Esophagus squamous epithelium (tissue), 5 donors: ENCODE measurements at regions not wholly inside any gene's neighbourhood (a gene's known extent, or its start where the extent isn't known, plus 50 kb on each side); places are given as distances from the start of the nearest gene placed in this dataset.

ENCODE experiments used
- DNase-seq: peaks from one replicate; lab custom pipeline; 2025; lab: John Stamatoyannopoulos, UW
- H3K27ac ChIP-seq, 4 donors: fragments of 200-600 bp; sonication (generic); one replicate each; pipeline ENCODE4 v1.5.1; 2016 to 2019; ENCODE audit warnings: mild to moderate bottlenecking in 1 of 4
- H3K27me3 ChIP-seq, 4 donors: fragments of 200-600 bp; sonication (generic); 1 replicate in 3 of 4; 2 replicates in 1 of 4; pipeline versions ENCODE4 v1.5.1 to v1.6.0; 2017 to 2021; ENCODE audit warnings: antibody characterized with exemption in 1 of 4
- H3K36me3 ChIP-seq, 3 donors: fragments of 200-600 bp; sonication (generic); one replicate each; pipeline ENCODE4 v1.5.1; 2016 to 2019
- H3K4me1 ChIP-seq, 3 donors: fragments of 200-600 bp; sonication (generic); one replicate each; pipeline ENCODE4 v1.5.1; 2017 to 2019
- H3K4me3 ChIP-seq, 4 donors: fragments of 200-600 bp; sonication (generic); 1 replicate in 3 of 4; 2 replicates in 1 of 4; pipeline ENCODE4 v1.5.1; 2016 to 2019; ENCODE audit warnings: mild to moderate bottlenecking in 2 of 4, moderate library complexity in 1 of 4
- H3K9me3 ChIP-seq, 3 donors: fragments of 200-600 bp; sonication (generic); one replicate each; pipeline ENCODE4 v1.5.1; 2016 to 2019
- POLR2A ChIP-seq, 4 donors: fragments of 450-650 bp; IDR thresholded peaks; one replicate each; pipeline ENCODE4 v1.6.1; 2017; ENCODE audit warnings: antibody characterized with exemption in 4 of 4, mild to moderate bottlenecking in 4 of 4, moderate library complexity in 3 of 4
- WGBS, 2 donors: methylation state at CpG; one replicate each; pipeline ENCODE4 v1.1.5; 2018; 5-methylcytosine and 5-hydroxymethylcytosine counted together
- intact Hi-C: fragments of 100-400 bp; cut with DNase I; formaldehyde crosslinking; loops from one replicate; pipeline ENCODE4 v1.15.0; 2022
- TF ChIP-seq, protein P1 (sequence below), 6 experiments: fragments of 450-650 bp in 4 of 6; fragments of 200-600 bp in 2 of 6; sonication (generic) in 2 of 6; IDR thresholded peaks; one replicate each; pipeline ENCODE4 v1.5.1; 2016 to 2019; ENCODE audit warnings: antibody characterized with exemption in 6 of 6, mild to moderate bottlenecking in 4 of 6, moderate library complexity in 4 of 6
- donor health status: DM: yes; HTN: yes; CAD: no.

DNA sequence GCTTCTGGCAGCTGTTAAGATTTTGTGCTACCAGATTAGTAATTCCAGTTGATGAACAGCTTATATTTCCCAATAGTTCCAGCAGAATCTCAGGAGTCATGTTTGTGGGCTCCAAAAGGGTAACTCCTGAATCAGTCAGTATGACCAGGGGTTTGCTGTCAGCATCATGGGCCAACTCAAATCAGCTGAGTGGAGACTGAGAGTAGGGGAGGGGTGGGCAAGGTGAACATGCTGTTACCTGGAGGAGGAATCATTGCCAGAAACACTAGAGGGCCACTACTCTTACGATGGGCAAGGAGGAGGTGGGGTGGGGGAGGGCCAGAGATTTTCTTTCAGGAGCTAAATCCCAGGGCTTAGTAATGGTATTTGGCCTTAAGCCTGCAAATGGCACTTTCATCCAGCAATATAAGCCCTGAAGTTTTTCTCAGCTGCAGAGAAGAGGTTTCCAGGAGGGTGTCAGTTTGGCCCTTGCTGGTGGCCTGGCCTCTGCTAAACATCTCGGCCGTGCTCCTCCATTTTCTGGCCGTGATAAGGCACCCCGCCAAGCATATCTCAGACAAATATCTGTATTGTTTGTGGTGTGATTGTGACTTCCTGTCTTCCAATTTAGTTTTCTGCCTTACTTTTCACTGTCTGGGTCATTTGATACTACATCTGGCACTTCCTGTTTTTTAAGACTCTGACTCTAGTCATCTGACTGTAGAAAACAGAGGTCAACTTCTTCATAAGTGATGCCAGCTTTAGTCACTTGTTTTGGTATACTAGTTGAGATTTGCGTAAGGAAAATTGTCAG lies 120.5 kb upstream of the CXCR4 start:
- intact Hi-C loops = no loop called here
- H3K27me3 ChIP-seq = no peaks in the 10 kb centered on the region
- DNase-seq = no peak
- H3K36me3 ChIP-seq = no peaks in the 10 kb centered on the region
- no peak overlapping the region for H3K4me3 ChIP-seq
- WGBS, 2 donors = 11 to 12% methylated on average over 6 of the region's 6 CpGs
- H3K27ac ChIP-seq = peak overlapping the region; percentile 39 to 85 (median 72)
- peaks cover 16 to 42% (median 23%) of the 10 kb centered on the region in 3 donors for H3K4me1 ChIP-seq
- TF ChIP-seq, protein P1, sequence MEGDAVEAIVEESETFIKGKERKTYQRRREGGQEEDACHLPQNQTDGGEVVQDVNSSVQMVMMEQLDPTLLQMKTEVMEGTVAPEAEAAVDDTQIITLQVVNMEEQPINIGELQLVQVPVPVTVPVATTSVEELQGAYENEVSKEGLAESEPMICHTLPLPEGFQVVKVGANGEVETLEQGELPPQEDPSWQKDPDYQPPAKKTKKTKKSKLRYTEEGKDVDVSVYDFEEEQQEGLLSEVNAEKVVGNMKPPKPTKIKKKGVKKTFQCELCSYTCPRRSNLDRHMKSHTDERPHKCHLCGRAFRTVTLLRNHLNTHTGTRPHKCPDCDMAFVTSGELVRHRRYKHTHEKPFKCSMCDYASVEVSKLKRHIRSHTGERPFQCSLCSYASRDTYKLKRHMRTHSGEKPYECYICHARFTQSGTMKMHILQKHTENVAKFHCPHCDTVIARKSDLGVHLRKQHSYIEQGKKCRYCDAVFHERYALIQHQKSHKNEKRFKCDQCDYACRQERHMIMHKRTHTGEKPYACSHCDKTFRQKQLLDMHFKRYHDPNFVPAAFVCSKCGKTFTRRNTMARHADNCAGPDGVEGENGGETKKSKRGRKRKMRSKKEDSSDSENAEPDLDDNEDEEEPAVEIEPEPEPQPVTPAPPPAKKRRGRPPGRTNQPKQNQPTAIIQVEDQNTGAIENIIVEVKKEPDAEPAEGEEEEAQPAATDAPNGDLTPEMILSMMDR (IDR thresholded peaks at IDR 0.05) = no peak
- peak in 1 of 4 donors; percentile 31 for TF ChIP-seq POLR2A (IDR thresholded peaks at IDR 0.05)
- no peaks in the 10 kb centered on the region for H3K9me3 ChIP-seq

DNA sequence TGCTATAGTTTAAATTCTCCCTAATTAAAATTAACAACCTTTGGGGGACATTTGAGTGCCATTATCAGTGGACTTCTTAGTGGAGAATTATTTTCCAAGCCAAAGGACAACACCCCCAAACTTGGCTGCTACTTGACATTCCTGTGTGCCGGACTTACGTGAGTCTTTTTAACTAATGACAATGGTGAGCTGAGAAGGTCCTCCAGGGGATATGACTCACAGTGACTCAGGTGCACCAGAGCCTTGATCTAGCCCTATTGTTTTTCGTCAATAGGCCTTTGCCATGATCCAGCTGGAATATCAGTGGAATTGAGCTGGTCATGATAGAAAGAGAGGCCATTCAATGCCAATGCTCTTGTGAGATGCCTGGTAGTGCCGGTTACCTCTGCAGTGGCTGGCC lies 118.1 kb upstream of the CXCR4 start:
- 17 to 25% methylated on average over 4 of the region's 4 CpGs for WGBS, 2 donors
- Histone ChIP-seq H3K4me3 (no peak overlapping the region), H3K9me3 (no peaks in the 10 kb centered on the region), H3K27ac (no peak overlapping the region), H3K4me1 (peaks cover 16 to 42% (median 23%) of the 10 kb centered on the region in 3 donors), H3K27me3 (peaks cover 0 to 6% (median 0%) of the 10 kb centered on the region in 4 donors), H3K36me3 (no peaks in the 10 kb centered on the region)
- TF ChIP-seq, protein P1 (IDR thresholded peaks at IDR 0.05) = no peak
- no peak for TF ChIP-seq POLR2A (IDR thresholded peaks at IDR 0.05)
- intact Hi-C loops = no loop called here
- DNase-seq = no peak

DNA sequence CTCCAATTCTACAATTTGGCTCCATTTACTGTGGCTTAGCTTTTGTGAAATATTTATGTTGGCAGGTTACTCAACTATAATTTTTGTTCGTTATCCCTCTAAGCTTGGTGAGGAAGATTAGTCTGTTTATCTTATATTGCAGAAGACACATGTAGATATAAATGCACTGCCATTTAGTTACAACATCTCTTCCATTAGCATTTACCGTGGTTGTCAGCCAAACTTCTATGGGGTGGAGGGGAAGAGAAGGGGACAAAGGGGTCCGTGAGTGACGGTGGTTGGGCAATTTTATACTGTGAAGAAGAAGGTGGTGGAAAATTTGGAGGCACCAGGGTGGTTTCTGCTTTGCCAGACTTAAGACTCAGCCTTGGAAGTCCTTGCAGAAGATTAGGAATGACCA lies 117.6 kb upstream of the CXCR4 start:
- Histone ChIP-seq H3K36me3 (no peaks in the 10 kb centered on the region), H3K27ac (no peak overlapping the region), H3K4me3 (no peak overlapping the region), H3K4me1 (peaks cover 16 to 42% (median 23%) of the 10 kb centered on the region in 3 donors), H3K9me3 (no peaks in the 10 kb centered on the region), H3K27me3 (peaks cover 0 to 9% (median 0%) of the 10 kb centered on the region in 4 donors)
- 32 to 34% methylated on average over 4 of the region's 4 CpGs for WGBS, 2 donors
- TF ChIP-seq, protein P1 (IDR thresholded peaks at IDR 0.05) = no peak
- no peak for TF ChIP-seq POLR2A (IDR thresholded peaks at IDR 0.05)
- DNase-seq = no peak
- intact Hi-C loops = no loop called here

DNA sequence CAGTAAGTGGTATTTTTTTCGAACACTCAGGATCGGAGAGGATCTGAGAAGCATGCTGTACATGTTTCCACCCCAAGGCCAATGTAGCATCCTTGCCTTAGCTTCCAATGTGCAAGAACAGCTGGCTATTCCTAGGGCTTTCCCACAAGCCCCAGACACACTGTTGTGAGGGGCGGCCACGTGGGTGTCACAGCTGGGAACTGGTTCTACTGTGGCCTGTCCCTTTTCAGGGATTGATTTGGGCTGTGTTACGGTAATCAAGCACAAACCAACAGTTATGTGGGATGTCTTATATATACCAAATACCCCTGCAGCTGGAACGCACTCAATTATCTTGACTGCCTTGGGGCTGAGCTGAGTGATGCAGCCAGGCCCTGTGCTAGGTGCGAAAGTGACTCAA lies 116.3 kb upstream of the CXCR4 start:
- H3K27ac ChIP-seq = no peak overlapping the region
- H3K4me3 ChIP-seq = no peak overlapping the region
- H3K36me3 ChIP-seq = no peaks in the 10 kb centered on the region
- H3K27me3 ChIP-seq = peaks cover 0 to 12% (median 0%) of the 10 kb centered on the region in 4 donors
- TF ChIP-seq, protein P1 (IDR thresholded peaks at IDR 0.05) = no peak
- TF ChIP-seq POLR2A (IDR thresholded peaks at IDR 0.05) = no peak
- peaks cover 16 to 38% (median 23%) of the 10 kb centered on the region in 3 donors for H3K4me1 ChIP-seq
- H3K9me3 ChIP-seq = no peaks in the 10 kb centered on the region
- 92 to 99% methylated on average over 7 of the region's 7 CpGs for WGBS, 2 donors
- no peak for DNase-seq
- intact Hi-C loops = no loop called here

DNA sequence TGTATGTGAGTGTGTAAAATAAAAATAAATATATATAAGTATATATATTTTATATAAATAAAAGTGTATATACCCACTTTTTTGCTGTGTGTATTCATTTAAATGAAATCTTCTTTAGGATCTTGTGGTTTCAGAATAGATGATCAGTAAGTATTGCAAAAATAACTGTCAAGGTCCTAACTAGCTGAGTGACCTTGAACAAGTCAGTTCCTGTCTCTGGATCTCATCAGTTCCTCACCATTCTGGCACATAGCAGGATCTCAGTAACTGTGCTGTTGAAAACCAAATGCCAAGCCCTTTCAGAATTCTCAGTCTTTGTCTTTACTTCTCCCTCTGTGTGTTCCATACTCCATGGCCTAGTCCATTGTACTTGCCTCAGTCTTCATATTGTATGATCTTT lies 115.3 kb upstream of the CXCR4 start:
- TF ChIP-seq POLR2A (IDR thresholded peaks at IDR 0.05) = no peak
- TF ChIP-seq, protein P1 (IDR thresholded peaks at IDR 0.05) = no peak

More for the DNA sequence above, 115.3 kb upstream of the CXCR4 start:
- Histone ChIP-seq H3K27ac (no peak overlapping the region), H3K4me3 (no peak overlapping the region), H3K4me1 (peaks cover 12 to 28% (median 14%) of the 10 kb centered on the region in 3 donors), H3K9me3 (no peaks in the 10 kb centered on the region), H3K27me3 (peaks cover 0 to 12% (median 0%) of the 10 kb centered on the region in 4 donors), H3K36me3 (no peaks in the 10 kb centered on the region)
- intact Hi-C loops = no loop called here
- DNase-seq = no peak
